ENCODE measurements at regions not wholly inside any gene's neighbourhood (a gene's known extent, or its start where the extent isn't known, plus 50 kb on each side); places are given as distances from the start of the nearest gene placed in this dataset.

DNA sequence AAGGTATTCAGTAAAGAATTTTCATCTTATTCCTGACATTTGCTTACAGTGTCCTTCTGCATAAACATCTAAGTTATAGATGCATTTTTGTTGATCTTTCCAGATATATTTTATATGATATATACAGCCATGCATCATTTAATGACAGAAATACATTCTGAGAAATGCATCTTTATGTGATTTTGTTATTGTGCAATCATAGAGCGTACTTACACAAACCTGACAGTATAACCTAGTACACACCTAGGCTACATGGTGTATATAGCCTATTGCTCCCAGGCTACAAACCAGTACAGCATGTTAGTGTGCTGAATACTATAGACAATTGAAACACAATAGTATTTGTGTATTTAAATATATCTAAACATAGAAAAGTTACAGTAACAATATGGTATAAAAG, 642.0 kb downstream of the XPNPEP1 start:
- TF ChIP-seq POLR2A (IDR thresholded peaks at IDR 0.05) (no peak), EP300 (IDR thresholded peaks at IDR 0.05) (no peak)
- TF ChIP-seq, protein P1, sequence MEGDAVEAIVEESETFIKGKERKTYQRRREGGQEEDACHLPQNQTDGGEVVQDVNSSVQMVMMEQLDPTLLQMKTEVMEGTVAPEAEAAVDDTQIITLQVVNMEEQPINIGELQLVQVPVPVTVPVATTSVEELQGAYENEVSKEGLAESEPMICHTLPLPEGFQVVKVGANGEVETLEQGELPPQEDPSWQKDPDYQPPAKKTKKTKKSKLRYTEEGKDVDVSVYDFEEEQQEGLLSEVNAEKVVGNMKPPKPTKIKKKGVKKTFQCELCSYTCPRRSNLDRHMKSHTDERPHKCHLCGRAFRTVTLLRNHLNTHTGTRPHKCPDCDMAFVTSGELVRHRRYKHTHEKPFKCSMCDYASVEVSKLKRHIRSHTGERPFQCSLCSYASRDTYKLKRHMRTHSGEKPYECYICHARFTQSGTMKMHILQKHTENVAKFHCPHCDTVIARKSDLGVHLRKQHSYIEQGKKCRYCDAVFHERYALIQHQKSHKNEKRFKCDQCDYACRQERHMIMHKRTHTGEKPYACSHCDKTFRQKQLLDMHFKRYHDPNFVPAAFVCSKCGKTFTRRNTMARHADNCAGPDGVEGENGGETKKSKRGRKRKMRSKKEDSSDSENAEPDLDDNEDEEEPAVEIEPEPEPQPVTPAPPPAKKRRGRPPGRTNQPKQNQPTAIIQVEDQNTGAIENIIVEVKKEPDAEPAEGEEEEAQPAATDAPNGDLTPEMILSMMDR (IDR thresholded peaks at IDR 0.05), result no peak

All from ovary (tissue), 3 donors.